SK-N-DZ (cell line): ENCODE measurements at regions not wholly inside any gene's neighbourhood (a gene's known extent, or its start where the extent isn't known, plus 50 kb on each side); places are given as distances from the start of the nearest gene placed in this dataset.
"Not testable (repeated sequence)": the region's sequence is repeated elsewhere in the genome, so short reads cannot be mapped to it uniquely, and the experiment has no call there.

ENCODE experiments used
- DNase-seq: peaks from one replicate; pipeline ENCODE4 v3.0.0-alpha.2; 2015; ENCODE audit warnings: low spot score

GRCh38 chr14:81738946-81739659 is 205.4 kb upstream of the SEL1L start:
- no peak for DNase-seq

DNA sequence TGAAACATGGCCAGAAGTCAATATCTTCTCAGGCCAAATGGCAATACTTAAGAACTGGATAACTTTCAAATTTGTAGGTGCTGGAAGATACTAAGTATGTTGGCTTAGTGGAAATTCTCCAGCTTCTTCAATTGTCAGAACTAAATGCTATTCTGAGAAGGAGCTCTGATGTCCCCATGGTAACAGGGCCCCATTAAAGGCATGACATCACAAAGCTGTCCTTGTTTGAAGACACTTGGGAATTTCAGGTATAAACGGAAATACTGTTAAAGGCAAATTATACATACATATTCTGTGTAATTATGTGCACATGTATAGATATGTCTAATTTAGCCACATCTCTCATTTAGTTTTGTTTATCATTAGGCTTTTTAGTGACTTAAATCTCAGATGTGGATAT is 210.0 kb upstream of the SEL1L start:
- no peak for DNase-seq

DNA sequence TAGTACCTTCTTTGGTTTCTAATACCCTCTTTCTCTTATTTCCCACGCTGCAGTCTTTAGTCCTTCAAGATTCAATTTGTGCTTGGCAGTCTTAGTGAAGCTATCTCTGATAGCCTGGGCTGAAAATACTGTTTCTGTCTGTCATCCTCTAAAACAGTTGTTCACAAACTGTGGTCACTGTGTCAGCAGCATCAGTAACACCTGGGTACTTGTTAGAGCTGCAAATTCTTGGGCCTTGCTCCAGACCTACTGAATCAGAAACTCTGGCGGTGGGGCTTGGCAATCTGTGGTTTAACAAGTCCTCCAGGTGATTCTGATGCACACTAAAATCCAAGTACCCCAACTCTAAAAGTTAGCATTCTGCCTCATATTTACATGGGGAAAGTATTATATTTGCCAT is 217.5 kb upstream of the SEL1L start:
- DNase-seq, result no peak

- DNase-seq, result no peak
Measured at GRCh38 chr14:81759541-81759940, 225.9 kb upstream of the SEL1L start.

DNA sequence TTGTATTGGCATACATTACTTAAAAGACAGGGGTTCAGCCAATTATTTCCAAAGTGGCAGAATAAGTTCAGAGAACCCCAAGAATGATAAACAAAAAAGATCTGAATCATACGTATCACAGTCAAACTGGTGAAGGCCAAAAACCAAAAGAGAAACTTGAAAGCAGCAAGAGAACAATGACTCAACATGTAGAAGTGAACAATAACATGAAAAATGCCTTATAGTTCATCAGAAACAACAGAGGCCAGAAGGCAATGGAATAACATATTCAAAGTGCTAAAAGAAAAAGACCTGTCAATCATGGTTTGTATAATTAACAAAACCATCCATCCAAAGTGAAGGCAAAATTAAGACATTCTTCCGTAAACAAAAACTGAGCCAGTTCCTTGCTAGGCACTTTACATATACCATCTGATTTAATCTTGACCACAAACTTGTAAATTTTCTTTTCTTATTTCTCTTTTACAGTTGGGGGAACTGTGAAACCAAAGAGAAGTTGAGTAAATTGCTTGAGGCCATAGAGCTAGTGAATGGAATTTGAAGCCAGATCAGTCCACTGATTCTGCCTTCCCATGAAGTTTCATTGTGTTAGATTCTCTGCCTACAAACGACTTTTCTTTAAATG is 232.1 kb upstream of the SEL1L start:
- DNase-seq, result no peak

GRCh38 chr14:81766321-81766915 is 232.8 kb upstream of the SEL1L start:
- DNase-seq, result no peak

DNA sequence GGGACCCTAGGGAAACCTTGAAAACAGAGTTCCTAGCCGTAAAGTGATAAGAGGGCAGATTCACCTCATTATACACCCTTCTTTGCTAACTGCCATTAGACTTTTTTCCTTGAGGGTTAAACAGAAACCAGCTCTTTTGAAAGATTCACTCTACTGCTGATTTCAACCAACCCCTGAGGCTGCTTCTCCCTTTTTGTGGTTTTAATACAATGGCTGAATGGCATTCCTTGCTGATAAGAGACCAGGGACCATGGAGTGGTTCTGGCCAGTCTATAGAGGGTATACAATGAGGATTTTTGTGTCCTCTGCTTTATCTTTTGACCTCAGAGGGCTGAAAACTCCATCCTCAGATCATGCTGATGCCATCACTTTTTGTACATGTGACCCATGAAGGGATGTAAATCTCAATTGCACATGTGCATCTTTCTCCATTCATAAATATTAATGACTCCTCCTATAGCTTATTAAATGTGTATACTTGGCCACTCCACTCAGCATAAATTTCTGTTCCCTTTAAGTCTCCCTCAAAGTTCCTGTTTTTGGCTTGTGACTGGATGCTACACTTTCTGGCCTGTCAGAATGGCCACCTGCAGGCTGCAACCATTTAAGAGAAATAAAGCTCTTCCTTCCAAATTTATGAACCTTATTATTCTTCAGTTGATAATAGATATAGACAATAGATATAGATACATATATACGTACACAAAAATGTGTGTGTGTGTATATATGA is 233.8 kb upstream of the SEL1L start:
- no peak for DNase-seq

DNA sequence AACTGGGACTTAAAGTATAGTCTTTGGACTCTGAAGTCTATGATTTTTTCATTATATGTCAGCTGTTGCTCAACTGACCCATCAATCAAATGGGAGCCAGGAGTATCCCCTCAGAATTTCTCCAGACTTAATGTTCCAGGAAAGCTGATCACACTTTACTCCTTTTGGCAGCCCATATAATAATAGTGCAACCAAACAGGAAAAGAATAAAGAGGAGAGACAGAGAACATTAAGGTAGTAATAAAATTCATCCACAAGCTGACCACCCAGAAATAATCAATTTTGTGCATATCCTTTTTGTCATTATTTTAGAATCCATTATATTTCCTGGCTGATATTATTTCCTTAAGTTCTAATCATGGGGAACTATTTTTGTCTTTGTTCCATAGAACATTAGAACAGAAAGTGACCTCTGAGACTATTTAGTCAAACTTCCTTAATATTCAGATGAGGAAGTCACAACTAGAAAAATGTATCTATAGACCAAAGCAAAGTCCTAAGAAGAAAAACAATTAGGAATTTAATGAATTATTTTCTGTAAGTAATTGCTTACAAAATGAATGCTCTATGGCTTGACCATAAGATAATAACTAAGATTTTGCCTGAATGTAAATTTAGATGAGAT is 238.1 kb upstream of the SEL1L start:
- no peak for DNase-seq

GRCh38 chr14:81772381-81772780 is 238.7 kb upstream of the SEL1L start:
- DNase-seq, result no peak

- DNase-seq, result no peak
Measured at GRCh38 chr14:81776531-81776930, 242.9 kb upstream of the SEL1L start.

GRCh38 chr14:81781798-81782197 is 248.1 kb upstream of the SEL1L start:
- not testable (repeated sequence) for DNase-seq

- no peak for DNase-seq
Measured at GRCh38 chr14:81784084-81784483, 250.4 kb upstream of the SEL1L start.

DNA sequence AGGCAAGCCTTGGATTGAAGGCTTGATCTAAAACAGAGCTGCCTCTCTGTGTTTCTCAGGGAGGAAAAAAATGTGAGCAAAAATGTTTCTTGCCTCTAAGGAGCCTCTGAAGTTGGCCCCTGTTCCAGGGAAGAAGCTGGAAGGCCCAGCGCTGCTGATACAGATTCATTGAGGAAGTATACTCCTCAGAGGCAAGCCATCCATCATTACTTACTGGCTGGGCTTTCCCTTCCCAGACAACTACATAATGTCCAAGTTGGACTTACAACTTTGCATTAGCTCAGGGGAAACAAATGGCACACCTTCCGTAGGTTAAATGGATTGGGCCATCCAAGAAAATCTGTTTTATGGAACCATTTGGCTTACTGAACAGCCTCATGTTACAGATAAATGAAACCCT is 263.7 kb upstream of the SEL1L start:
- DNase-seq, result no peak

DNA sequence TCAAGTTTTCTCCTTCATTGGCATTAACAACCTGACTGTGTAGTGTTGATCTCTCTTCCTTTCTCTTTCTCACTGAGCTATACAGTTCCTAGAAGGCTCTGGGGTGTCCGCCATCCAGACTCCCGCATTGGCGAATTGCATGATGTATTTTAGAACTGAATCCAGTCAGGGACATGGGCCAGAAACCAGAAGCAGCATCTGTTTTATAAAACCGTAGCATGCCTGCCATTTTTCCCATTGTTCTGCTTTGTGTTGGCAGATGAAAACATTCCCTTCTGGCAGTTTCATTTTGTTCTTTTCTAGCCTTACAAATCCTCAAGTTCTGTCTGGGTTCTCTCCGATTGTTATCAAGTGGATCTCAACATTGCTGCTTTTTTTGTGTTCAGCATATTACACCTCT is 268.3 kb upstream of the SEL1L start:
- no peak for DNase-seq

GRCh38 chr14:81802341-81802740 is 268.7 kb upstream of the SEL1L start:
- DNase-seq, result no peak

GRCh38 chr14:81805785-81806184 is 272.1 kb upstream of the SEL1L start:
- DNase-seq, result no peak

DNA sequence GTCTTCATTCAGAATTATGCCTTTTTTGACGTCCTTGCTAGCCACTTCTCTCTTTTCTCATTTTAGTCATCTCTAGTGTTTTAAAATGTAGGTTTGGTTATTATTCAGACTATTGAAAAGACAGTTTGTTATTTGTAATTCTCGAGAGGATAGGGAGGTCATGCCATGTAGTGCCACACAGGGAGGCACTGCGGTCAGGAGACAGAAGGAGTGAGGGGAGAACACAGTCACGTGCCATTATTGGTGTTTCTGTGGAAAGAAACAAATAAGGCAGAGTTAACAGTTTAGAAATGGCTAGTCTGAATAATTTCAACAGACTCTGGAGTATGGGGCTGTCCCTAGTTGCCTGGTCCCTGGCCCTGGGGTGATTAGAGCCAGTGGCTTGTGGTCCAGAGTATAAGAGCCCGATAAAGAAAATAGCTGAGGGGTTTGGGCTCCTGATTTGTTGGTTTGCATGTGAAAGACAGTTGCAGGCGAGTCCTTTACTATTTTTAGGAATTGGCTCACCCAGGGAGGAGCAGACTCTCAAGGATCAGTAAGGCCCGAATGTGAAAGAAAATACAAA is 278.1 kb upstream of the SEL1L start:
- DNase-seq, result no peak

DNA sequence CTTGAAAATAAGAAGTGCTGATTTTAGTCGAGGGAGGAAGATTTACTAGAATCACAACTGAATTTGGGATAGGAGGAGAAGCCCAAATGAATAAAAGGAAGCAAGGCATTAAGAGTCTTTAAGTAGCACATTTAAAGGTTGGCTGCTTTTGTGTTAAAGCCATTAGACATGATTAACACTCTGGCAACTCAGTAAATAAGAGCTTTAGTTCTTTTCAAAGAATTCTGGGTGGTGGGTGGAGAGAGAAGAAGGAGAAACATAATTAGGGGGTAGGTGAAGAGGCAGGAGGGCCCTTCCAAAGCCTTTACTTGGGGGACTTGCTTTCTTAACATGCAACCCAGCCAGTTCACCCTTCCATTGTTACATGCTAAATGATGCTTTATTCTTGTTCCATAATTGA is 284.6 kb upstream of the SEL1L start:
- DNase-seq, result no peak

GRCh38 chr14:81819344-81819743 is 285.7 kb upstream of the SEL1L start:
- DNase-seq, result no peak

DNA sequence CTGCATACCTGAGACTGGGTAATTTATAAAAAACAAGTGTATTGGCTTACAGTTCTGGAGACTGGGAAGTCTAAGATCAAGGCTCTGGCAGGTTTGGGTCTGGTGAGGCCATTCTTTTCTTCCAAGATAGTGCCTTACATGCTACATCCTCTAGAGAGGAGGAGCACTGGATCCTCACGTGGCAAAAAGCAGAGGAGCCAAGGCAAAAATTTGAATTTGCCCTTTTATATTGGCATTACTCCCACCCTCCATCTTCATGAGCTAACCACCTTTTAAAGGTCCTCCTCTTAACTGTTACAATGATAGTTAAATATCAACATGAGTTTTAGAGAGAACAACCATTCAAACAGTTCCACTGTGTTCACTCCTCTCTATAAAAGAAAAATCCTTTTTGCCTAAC is 286.3 kb upstream of the SEL1L start:
- no peak for DNase-seq

- no peak for DNase-seq
Measured at GRCh38 chr14:81826081-81826480, 292.4 kb upstream of the SEL1L start.

- DNase-seq, result no peak
Measured at GRCh38 chr14:81829447-81829846, 295.8 kb upstream of the SEL1L start.
